Natural killer cell (primary cell): ENCODE measurements at regions not wholly inside any gene's neighbourhood (a gene's known extent, or its start where the extent isn't known, plus 50 kb on each side); places are given as distances from the start of the nearest gene placed in this dataset.

ENCODE experiments used
- ATAC-seq, 3 donors: fragments of 150-1000 bp in 2 of 3; fragments of 200-7000 bp in 1 of 3; cut with Tn5 transposase; 1 replicate in 1 of 3; 2 replicates in 2 of 3; pipeline ENCODE4 v1.10.0; 2021; ENCODE audit warnings: mild to moderate bottlenecking in 2 of 3, moderate library complexity in 2 of 3
- DNase-seq, 2 donors: peaks; one replicate each; pipeline versions ENCODE4 v3.0.0 to v3.0.0-alpha.2; 2013 to 2021; ENCODE audit warnings: mixed read lengths in 1 of 2
- H3K27ac ChIP-seq: one replicate; pipeline ENCODE4 v1.5.1; 2013; ENCODE audit warnings: mild to moderate bottlenecking, low read length
- H3K27me3 ChIP-seq: one replicate; pipeline ENCODE4 v1.6.1; 2013; ENCODE audit warnings: low read length; ENCODE audit not compliant: control insufficient read depth, insufficient read depth
- H3K36me3 ChIP-seq: one replicate; pipeline ENCODE4 v1.6.1; 2013; ENCODE audit warnings: low read length; ENCODE audit not compliant: control insufficient read depth, insufficient read depth
- H3K4me1 ChIP-seq: one replicate; pipeline ENCODE4 v1.6.1; 2013; ENCODE audit warnings: low read length; ENCODE audit not compliant: control insufficient read depth, insufficient read depth
- H3K4me3 ChIP-seq: one replicate; pipeline ENCODE4 v1.5.1; 2013; ENCODE audit warnings: low read length
- H3K9me3 ChIP-seq: one replicate; pipeline ENCODE4 v1.6.1; 2013; ENCODE audit warnings: low read length; ENCODE audit not compliant: control insufficient read depth, insufficient read depth
- H3K27ac Mint-ChIP-seq, 2 donors: one replicate each; pipeline ENCODE4 v1.8.0; 2022; ENCODE audit warnings: mild to moderate bottlenecking in 2 of 2, mixed read lengths in 2 of 2, moderate library complexity in 1 of 2
- H3K27me3 Mint-ChIP-seq, 2 donors: one replicate each; pipeline ENCODE4 v1.8.0; 2022; ENCODE audit warnings: low read depth in 2 of 2, mixed read lengths in 2 of 2
- H3K36me3 Mint-ChIP-seq: one replicate; pipeline ENCODE4 v1.8.0; 2022; ENCODE audit warnings: mixed read lengths
- H3K4me1 Mint-ChIP-seq, 2 donors: one replicate each; pipeline ENCODE4 v1.8.0; 2022; ENCODE audit warnings: mixed read lengths in 2 of 2
- H3K4me3 Mint-ChIP-seq: one replicate; pipeline ENCODE4 v1.8.0; 2022; ENCODE audit warnings: mild to moderate bottlenecking, moderate library complexity, mixed read lengths
- H3K9me3 Mint-ChIP-seq, 2 donors: one replicate each; pipeline ENCODE4 v1.8.0; 2022; ENCODE audit warnings: mixed read lengths in 2 of 2
- CTCF ChIP-seq: fragments of 200-600 bp; IDR thresholded peaks from one replicate; pipeline ENCODE4 v1.8.0; 2022; ENCODE audit warnings: antibody characterized with exemption
- WGBS: methylation state at CpG from one replicate; pipeline ENCODE4 v1.1.7; 2013; ENCODE audit warnings: missing lambda C conversion rate; ENCODE audit not compliant: insufficient coverage; 5-methylcytosine and 5-hydroxymethylcytosine counted together
- intact Hi-C: fragments of 100-400 bp; cut with micrococcal nuclease; formaldehyde crosslinking; loops from one replicate; pipeline ENCODE4 v1.14.2; 2022

- DNase-seq (no peak), ATAC-seq (no peak)
- Mint-ChIP-seq H3K9me3 (peaks cover 3 to 6% of the 10 kb centered on the region in 2 donors), H3K27ac (no peak overlapping the region), H3K27me3 (no peaks in the 10 kb centered on the region), H3K4me1 (no peaks in the 10 kb centered on the region), H3K4me3 (no peak overlapping the region), H3K36me3 (no peaks in the 10 kb centered on the region)
- no peak for TF ChIP-seq CTCF
- H3K36me3 ChIP-seq: no peaks in the 10 kb centered on the region
- intact Hi-C loops: no loop called here
- no peaks in the 10 kb centered on the region for H3K4me1 ChIP-seq
- H3K27me3 ChIP-seq: no peaks in the 10 kb centered on the region
- H3K9me3 ChIP-seq: no peaks in the 10 kb centered on the region
- H3K27ac ChIP-seq: no peak overlapping the region
- 87% methylated on average over 7 of the region's 8 CpGs for WGBS
- no peak overlapping the region for H3K4me3 ChIP-seq
Measured at GRCh38 chr20:11982955-11983470, 65.3 kb downstream of the BTBD3 start.

- Mint-ChIP-seq H3K27ac (no peak overlapping the region), H3K27me3 (no peaks in the 10 kb centered on the region), H3K4me1 (no peaks in the 10 kb centered on the region), H3K9me3 (peaks cover 3 to 6% of the 10 kb centered on the region in 2 donors), H3K36me3 (no peaks in the 10 kb centered on the region), H3K4me3 (no peak overlapping the region)
- H3K4me3 ChIP-seq: no peak overlapping the region
- ATAC-seq (no peak), DNase-seq (no peak)
- H3K9me3 ChIP-seq: no peaks in the 10 kb centered on the region
- no peaks in the 10 kb centered on the region for H3K27me3 ChIP-seq
- H3K27ac ChIP-seq: no peak overlapping the region
- no peaks in the 10 kb centered on the region for H3K4me1 ChIP-seq
- H3K36me3 ChIP-seq: no peaks in the 10 kb centered on the region
- intact Hi-C loops: no loop called here
- TF ChIP-seq CTCF: no peak
Measured at GRCh38 chr20:11986954-11987353, 69.3 kb downstream of the BTBD3 start.

GRCh38 chr20:11987526-11987925, 69.8 kb downstream of the BTBD3 start:
- Mint-ChIP-seq H3K9me3 (peaks cover 3 to 6% of the 10 kb centered on the region in 2 donors), H3K27ac (no peak overlapping the region), H3K36me3 (no peaks in the 10 kb centered on the region), H3K4me1 (no peaks in the 10 kb centered on the region), H3K4me3 (no peak overlapping the region), H3K27me3 (no peaks in the 10 kb centered on the region)
- no peak overlapping the region for H3K4me3 ChIP-seq
- no peaks in the 10 kb centered on the region for H3K9me3 ChIP-seq
- intact Hi-C loops: no loop called here
- H3K4me1 ChIP-seq: no peaks in the 10 kb centered on the region
- H3K27me3 ChIP-seq: no peaks in the 10 kb centered on the region
- no peak overlapping the region for H3K27ac ChIP-seq
- no peak for TF ChIP-seq CTCF
- no peak for DNase-seq
- no peak for ATAC-seq
- 75% methylated on average over 1 of the region's 1 CpG for WGBS
- no peaks in the 10 kb centered on the region for H3K36me3 ChIP-seq

GRCh38 chr20:11989018-11989771, 71.5 kb downstream of the BTBD3 start:
- no peak overlapping the region for H3K4me3 Mint-ChIP-seq
- Histone ChIP-seq H3K4me1 (no peaks in the 10 kb centered on the region), H3K36me3 (no peaks in the 10 kb centered on the region), H3K27ac (no peak overlapping the region), H3K4me3 (no peak overlapping the region), H3K9me3 (no peaks in the 10 kb centered on the region), H3K27me3 (no peaks in the 10 kb centered on the region)
- H3K27ac Mint-ChIP-seq: no peak overlapping the region
- ATAC-seq (no peak), DNase-seq (no peak)
- WGBS: 92% methylated on average over 7 of the region's 7 CpGs
- no peaks in the 10 kb centered on the region for H3K27me3 Mint-ChIP-seq
- no peaks in the 10 kb centered on the region for H3K36me3 Mint-ChIP-seq
- peaks cover under 1 to 4% of the 10 kb centered on the region in 2 donors for H3K9me3 Mint-ChIP-seq
- TF ChIP-seq CTCF: no peak
- intact Hi-C loops: no loop called here
- H3K4me1 Mint-ChIP-seq: no peaks in the 10 kb centered on the region
